ENCODE measurements at regions not wholly inside any gene's neighbourhood (a gene's known extent, or its start where the extent isn't known, plus 50 kb on each side); places are given as distances from the start of the nearest gene placed in this dataset.

GRCh38 chr16:74199842-74200124, 96.8 kb upstream of the PSMD7 start:
- TF ChIP-seq CTCF (IDR thresholded peaks at IDR 0.05; ENCODE audit: low read depth, low read length) = no peak
- no peak for TF ChIP-seq EZH2phosphoT487 (IDR thresholded peaks at IDR 0.05; ENCODE audit: low read depth)
